NCI-H1417 (cell line): ENCODE measurements at regions not wholly inside any gene's neighbourhood (a gene's known extent, or its start where the extent isn't known, plus 50 kb on each side); places are given as distances from the start of the nearest gene placed in this dataset.

Experiments
- DNase-seq, 3 experiments: peaks; one replicate each; lab custom pipeline; 2025; lab: John Stamatoyannopoulos, UW

- peak in 2 of 3 experiments; percentile 15 to 28 for DNase-seq
Measured at GRCh38 chr1:220363196-220363837, 91.1 kb upstream of the RAB3GAP2 start.

GRCh38 chr1:220356981-220357850 is 85.0 kb upstream of the RAB3GAP2 start:
- DNase-seq: no peak

DNA sequence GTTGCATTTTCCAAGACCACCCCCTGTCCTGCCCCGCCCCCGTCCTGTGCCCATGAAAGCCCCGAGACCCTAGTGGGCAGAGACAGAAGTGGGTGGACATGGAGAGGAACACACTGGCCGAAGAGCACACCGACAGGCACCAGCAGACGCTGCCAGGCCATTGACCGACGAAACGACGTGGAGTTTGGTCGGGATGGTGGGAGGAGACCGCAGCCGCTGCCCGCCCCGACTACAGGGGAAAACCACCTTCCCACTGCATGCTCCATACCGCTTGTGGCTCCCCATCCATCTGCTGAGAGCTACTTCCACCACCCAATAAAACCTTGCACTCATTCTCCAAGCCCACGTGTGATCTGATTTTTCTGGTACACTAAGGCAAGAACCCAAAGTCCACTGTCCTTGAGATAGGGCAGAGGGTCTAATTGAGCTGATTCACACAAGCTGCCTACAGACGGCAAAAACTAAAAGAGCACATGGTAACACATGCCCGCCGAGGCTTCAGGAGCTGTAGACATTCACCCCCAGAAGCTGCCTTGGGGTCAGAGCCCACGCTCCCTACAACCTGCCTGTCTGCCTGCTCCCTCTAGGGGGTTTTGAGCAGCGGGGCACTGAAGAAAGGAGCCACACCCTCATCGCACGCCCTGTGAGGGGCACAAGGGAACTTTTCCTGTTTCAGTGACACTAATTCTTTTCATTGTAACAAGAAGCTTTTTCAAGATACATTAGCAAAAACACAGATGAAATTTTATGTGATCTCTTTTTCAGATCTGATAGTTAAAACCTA is 81.2 kb upstream of the RAB3GAP2 start:
- DNase-seq: no peak

DNA sequence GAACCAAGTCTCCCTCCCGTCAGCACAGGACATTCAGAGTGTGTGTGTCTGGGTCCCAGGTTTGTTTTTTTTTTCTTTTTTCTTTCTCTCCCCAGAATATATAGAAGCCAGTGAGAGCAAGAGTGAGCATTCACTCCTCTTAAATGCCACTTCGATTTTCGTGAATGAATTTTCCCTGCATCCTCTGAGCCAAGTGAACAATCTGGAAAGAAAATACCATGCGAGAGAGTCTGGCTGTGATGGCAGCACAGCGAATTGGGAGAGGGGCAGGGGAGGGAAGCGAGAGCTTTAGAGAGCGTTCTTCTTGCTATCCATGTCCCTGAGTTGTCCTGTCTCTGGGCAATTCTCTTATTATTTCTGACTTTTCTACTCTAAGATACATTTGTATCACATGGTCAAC is 76.0 kb upstream of the RAB3GAP2 start:
- no peak for DNase-seq

- no peak for DNase-seq
Measured at GRCh38 chr1:220347654-220348175, 75.5 kb upstream of the RAB3GAP2 start.

- no peak for DNase-seq
Measured at GRCh38 chr1:220344745-220345144, 72.5 kb upstream of the RAB3GAP2 start.

DNA sequence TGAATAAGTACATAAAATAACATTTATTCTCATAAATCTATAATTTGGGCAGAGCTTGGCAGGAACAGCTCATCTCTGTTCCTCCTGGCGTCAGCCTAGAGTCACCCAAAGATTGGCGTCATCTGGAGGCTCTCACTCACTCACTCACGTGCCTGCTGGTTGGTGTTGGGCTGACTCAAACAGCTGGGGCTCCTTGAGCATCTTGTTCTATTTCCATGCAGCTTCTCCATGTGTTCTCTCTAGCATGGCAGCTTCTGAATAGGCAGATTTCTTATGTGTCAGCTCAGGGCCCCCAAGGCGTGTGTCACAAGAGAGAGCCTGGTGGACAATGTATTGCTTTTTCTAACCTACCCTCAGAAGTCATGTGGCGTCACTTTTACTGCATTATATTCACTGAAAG is 70.6 kb upstream of the RAB3GAP2 start:
- DNase-seq: no peak

DNA sequence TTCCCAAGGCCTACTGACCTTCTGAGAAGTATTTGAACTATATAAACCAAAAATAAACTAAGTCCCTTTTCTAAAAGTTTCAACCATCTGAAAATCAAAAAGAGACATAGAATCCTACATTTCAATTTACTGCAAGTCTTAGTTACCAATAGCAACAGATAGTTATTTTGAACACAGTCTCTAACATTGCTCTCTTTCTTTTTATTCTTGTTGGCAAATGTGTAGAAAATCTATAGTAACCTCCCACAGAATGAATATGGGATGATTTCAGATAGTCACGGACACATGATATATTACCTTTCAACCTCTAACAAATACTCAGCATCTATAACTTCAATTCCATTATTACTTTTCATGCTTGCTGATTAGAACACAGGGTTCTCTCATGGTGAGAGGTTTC is 68.9 kb upstream of the RAB3GAP2 start:
- DNase-seq: no peak

- no peak for DNase-seq
Measured at GRCh38 chr1:220339581-220339980, 67.3 kb upstream of the RAB3GAP2 start.

- no peak for DNase-seq
Measured at GRCh38 chr1:220338759-220339158, 66.5 kb upstream of the RAB3GAP2 start.

DNA sequence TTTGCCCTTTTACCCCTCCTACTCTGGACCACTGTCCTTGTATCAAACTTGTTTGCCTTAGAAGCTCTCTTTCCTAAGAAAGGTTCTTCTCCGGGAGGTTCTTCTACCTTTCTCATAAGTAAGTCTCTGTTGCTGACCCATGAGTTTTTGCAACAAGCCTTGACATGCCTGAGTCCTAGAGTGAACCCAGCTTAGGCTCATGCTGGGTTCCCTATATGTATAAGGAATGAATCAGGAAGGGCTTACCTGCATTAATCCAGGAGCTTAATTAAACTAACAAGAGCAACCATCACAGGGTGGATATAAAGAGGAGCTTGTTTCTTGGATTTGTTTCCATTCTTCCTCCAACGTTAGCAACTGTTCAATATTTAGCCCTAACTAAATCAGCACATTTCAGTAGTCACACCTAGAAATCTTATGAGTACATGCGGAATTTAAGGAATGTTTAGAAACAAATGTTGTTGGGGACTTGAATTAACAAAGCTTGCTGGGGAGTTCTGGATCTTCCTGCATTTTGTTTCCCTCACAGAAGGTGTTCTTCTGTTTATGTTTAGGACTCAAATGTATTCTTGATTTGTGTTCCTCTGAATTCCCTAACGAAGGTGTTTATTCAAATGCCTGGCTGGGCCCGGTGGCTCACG is 64.3 kb upstream of the RAB3GAP2 start:
- no peak for DNase-seq

- peak in 1 of 3 experiments; percentile 14 for DNase-seq
Measured at GRCh38 chr1:220335668-220336067, 63.4 kb upstream of the RAB3GAP2 start.

GRCh38 chr1:220331318-220331717 is 59.1 kb upstream of the RAB3GAP2 start:
- DNase-seq: no peak

- DNase-seq: peak in 1 of 3 experiments; percentile 6
Measured at GRCh38 chr1:220330265-220330664, 58.0 kb upstream of the RAB3GAP2 start.

DNA sequence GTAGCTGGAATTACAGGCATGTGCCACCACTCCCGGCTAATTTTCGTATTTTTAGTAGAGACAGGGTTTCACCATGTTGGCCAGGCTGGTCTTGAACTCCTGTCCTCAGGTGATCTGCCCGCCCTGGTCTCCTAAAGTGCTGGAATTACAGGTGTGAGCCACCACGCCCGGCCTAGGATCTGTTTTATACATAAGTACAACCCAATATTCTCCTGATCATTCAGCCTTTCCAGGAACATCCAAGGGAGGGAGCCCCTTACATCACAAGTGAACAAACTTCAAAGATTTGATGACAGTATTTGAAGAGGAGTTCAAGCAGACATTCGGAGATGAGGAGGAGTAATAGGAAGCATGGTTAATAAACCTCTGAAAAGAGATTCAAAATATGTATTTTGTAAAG is 54.9 kb upstream of the RAB3GAP2 start:
- no peak for DNase-seq

DNA sequence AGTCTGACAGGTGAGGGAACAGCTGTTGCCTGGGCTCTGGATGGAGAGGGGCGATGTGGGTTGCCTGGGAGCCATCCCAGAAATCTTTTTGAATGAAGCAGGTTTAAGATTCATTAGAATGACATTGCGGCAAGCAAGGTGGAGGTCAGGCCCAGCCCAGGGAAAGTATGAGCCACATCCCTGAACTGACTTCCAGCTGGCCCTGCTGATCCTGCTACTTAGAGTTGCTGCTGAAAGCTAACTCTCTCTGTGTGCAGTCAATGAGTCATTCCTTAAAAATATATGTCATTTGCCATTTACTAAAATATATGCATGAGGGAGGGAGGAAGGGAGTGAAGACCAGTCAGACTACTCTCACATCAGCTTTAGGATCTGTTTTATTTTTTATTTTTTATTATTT is 54.3 kb upstream of the RAB3GAP2 start:
- DNase-seq: no peak

GRCh38 chr1:220325306-220325995 is 53.2 kb upstream of the RAB3GAP2 start:
- DNase-seq: peak in 1 of 3 experiments; percentile 64

GRCh38 chr1:220323717-220324116 is 51.5 kb upstream of the RAB3GAP2 start:
- DNase-seq: no peak

DNA sequence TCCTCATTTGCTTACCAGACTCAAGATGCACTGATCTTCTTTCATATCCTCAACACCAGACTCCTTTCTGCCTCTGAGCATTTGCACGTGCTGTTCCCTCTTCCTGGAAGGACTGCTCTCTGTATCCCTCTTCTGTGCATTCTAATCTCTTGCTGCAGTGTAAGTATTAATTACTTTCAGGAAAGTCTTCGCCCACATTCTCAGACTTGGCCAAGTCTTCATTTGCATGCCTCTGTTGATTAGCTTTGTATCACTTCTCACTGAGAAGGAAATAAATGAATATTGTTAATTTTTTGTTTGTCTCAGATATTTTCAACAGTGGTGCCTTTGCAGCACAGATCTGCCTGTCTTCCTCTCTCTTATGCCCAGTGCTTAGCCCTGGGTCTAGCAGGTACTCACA is 50.3 kb upstream of the RAB3GAP2 start:
- DNase-seq: no peak
